HepG2 (cell line): ENCODE measurements at regions not wholly inside any gene's neighbourhood (a gene's known extent, or its start where the extent isn't known, plus 50 kb on each side); places are given as distances from the start of the nearest gene placed in this dataset.

Source experiments
- ATAC-seq: fragments of 200-7000 bp; cut with Tn5 transposase; 3 replicates; pipeline ENCODE4 v1.9.1; 2020; ENCODE audit warnings: mild to moderate bottlenecking, moderate library complexity
- BruUV-seq: library from RNA; stranded (reverse); fragments of 400-500 nt; replicated peaks from 2 replicates; lab custom pipeline; 2021; lab: Mats Ljungman, UMichigan
- CTCF ChIA-PET: fragments of 300-600 bp; formaldehyde crosslinking; extraction: SDS; loops from one replicate; lab custom pipeline; 2021; ENCODE audit warnings: low total read pairs, inconsistent platforms, low intra/inter-chr PET ratio; lab: Yijun Ruan, JAX
- POLR2A ChIA-PET: fragments of 350-600 bp; sonication (Branson Sonifier 250); formaldehyde crosslinking; loops from one replicate; lab custom pipeline; 2020; ENCODE audit warnings: antibody characterized with exemption, inconsistent platforms; lab: Yijun Ruan, JAX
- DNase-seq: peaks from one replicate; pipeline ENCODE4 v3.0.0-alpha.2; 2015; ENCODE audit warnings: low spot score
- FAIRE-seq: peaks from 3 replicates; lab custom pipeline; 2011; peaks lifted over from hg19 to GRCh38; lab: Jason Lieb, UNC
- H2AFZ ChIP-seq: one replicate; pipeline ENCODE4 v1.6.1; 2011; ENCODE audit warnings: low read length, inconsistent platforms
- H3K27ac ChIP-seq: fragments of 300-600 bp; 3 replicates; pipeline ENCODE4 v1.8.0; 2011; ENCODE audit warnings: mixed run types, mild to moderate bottlenecking, mixed read lengths, low read length, inconsistent platforms; ENCODE audit not compliant: insufficient read depth; ENCODE audit errors: extremely low read length
- H3K27me3 ChIP-seq, 2 experiments: fragments of 200-600 bp in 1 of 2; 2 replicates in 1 of 2; 3 replicates in 1 of 2; pipeline versions ENCODE4 v1.6.0 to v1.8.0; 2011; ENCODE audit warnings: low read length in 2 of 2, mild to moderate bottlenecking in 2 of 2, moderate library complexity in 2 of 2, inconsistent platforms in 1 of 2; ENCODE audit not compliant: insufficient read depth in 2 of 2, control insufficient read depth in 1 of 2
- H3K36me3 ChIP-seq, 2 experiments: fragments of 200-600 bp in 1 of 2; replicated peaks in 1 of 2; 2 replicates in 1 of 2; 3 replicates in 1 of 2; pipeline versions ENCODE4 v1.5.1 to v1.8.0; 2011; ENCODE audit warnings: low read length in 2 of 2, inconsistent platforms in 1 of 2; ENCODE audit not compliant: insufficient read depth in 2 of 2, control insufficient read depth in 1 of 2
- H3K4me1 ChIP-seq: 2 replicates; pipeline ENCODE4 v1.5.1; 2012; ENCODE audit warnings: low read length, inconsistent platforms; ENCODE audit not compliant: insufficient read depth
- H3K4me2 ChIP-seq: 2 replicates; pipeline ENCODE4 v1.6.0; 2011; ENCODE audit warnings: low read depth, low read length, inconsistent platforms
- H3K4me3 ChIP-seq, 3 experiments: fragments of 200-600 bp in 1 of 3; sonication (generic), shearing (Covaris generic) in 1 of 3; replicated peaks in 1 of 3; 2 replicates each; pipeline ENCODE4 v1.5.1; 2011 to 2016; ENCODE audit warnings: low read length in 3 of 3, inconsistent platforms in 2 of 3, low read depth in 2 of 3, mild to moderate bottlenecking in 2 of 3, control low read depth in 1 of 3, mixed read lengths in 1 of 3; ENCODE audit not compliant: insufficient read depth in 1 of 3
- H3K79me2 ChIP-seq: one replicate; pipeline ENCODE4 v1.6.1; 2011; ENCODE audit warnings: low read length, inconsistent platforms; ENCODE audit not compliant: insufficient read depth
- H3K9ac ChIP-seq: 2 replicates; pipeline ENCODE4 v1.6.0; 2011; ENCODE audit warnings: mild to moderate bottlenecking, low read depth, low read length, inconsistent platforms; ENCODE audit not compliant: insufficient read depth
- H3K9me3 ChIP-seq: 2 replicates; pipeline ENCODE4 v1.5.1; 2012; ENCODE audit warnings: mild to moderate bottlenecking, low read length
- H4K20me1 ChIP-seq: 2 replicates; pipeline ENCODE4 v1.6.0; 2011; ENCODE audit warnings: inconsistent platforms, mild to moderate bottlenecking, low read length, moderate library complexity; ENCODE audit not compliant: insufficient read depth
- CBX5 ChIP-seq: sonication (generic); formaldehyde crosslinking; IDR thresholded peaks from 2 replicates; pipeline ENCODE4 v1.4.0; 2020; ENCODE audit warnings: missing genetic modification reagents, borderline replicate concordance
- ELK4 ChIP-seq: sonication (generic); formaldehyde crosslinking; IDR thresholded peaks from 2 replicates; pipeline ENCODE4 v1.9.0; 2021; ENCODE audit warnings: missing genetic modification reagents, borderline replicate concordance
- FOXO1 ChIP-seq: sonication (generic); formaldehyde crosslinking; IDR thresholded peaks from 2 replicates; pipeline ENCODE4 v1.4.0; 2020; ENCODE audit warnings: missing genetic modification reagents
- MAFK ChIP-seq, 2 experiments: IDR thresholded peaks in 1 of 2; conservative IDR thresholded peaks in 1 of 2; 2 replicates each; pipeline ENCODE4 v1.6.1; 2011; ENCODE audit warnings: improper control_type of control experiment in 2 of 2, low read length in 2 of 2
- PHB2 ChIP-seq: fragments of 450-650 bp; IDR thresholded peaks from 2 replicates; pipeline ENCODE4 v1.6.1; 2018; ENCODE audit not compliant: partially characterized antibody
- POLR2AphosphoS5 ChIP-seq: IDR thresholded peaks from 2 replicates; pipeline ENCODE4 v1.6.1; 2012; ENCODE audit warnings: low read depth, low read length
- RBFOX2 ChIP-seq: fragments of 200-400 bp; formaldehyde crosslinking; IDR thresholded peaks from 2 replicates; pipeline ENCODE4 v1.6.1; 2017; ENCODE audit warnings: low read depth, mild to moderate bottlenecking, low read length
- SP140L ChIP-seq: sonication (generic); formaldehyde crosslinking; IDR thresholded peaks from 2 replicates; pipeline ENCODE4 v1.4.0; 2020; ENCODE audit warnings: missing genetic modification reagents, borderline replicate concordance
- SP4 ChIP-seq: sonication (generic); formaldehyde crosslinking; IDR thresholded peaks from 2 replicates; pipeline ENCODE4 v1.8.1; 2023; ENCODE audit warnings: mild to moderate bottlenecking, missing genetic modification reagents
- TARDBP ChIP-seq: sonication (generic); formaldehyde crosslinking; IDR thresholded peaks from 2 replicates; pipeline ENCODE4 v1.8.0; 2022; ENCODE audit warnings: mild to moderate bottlenecking, missing genetic modification reagents
- ZBTB20 ChIP-seq: sonication (generic); formaldehyde crosslinking; IDR thresholded peaks from 2 replicates; pipeline ENCODE4 v1.8.1; 2023; ENCODE audit warnings: missing genetic modification reagents, low read depth, mild to moderate bottlenecking, borderline replicate concordance
- ZNF33B ChIP-seq: sonication (generic); formaldehyde crosslinking; IDR thresholded peaks from 2 replicates; pipeline ENCODE4 v1.5.1; 2020; ENCODE audit warnings: mild to moderate bottlenecking, missing genetic modification reagents
- ZNF543 ChIP-seq: sonication (generic); formaldehyde crosslinking; IDR thresholded peaks from 2 replicates; pipeline ENCODE4 v1.4.0; 2020; ENCODE audit warnings: mild to moderate bottlenecking, missing genetic modification reagents
- ZNF670 ChIP-seq: sonication (generic); formaldehyde crosslinking; IDR thresholded peaks from 2 replicates; pipeline ENCODE4 v1.8.0; 2022; ENCODE audit warnings: mild to moderate bottlenecking, missing genetic modification reagents, borderline replicate concordance
- WGBS: methylation state at CpG from one replicate; pipeline ENCODE4 v1.1.6; 2017; ENCODE audit warnings: low lambda C conversion rate; 5-methylcytosine and 5-hydroxymethylcytosine counted together
- in situ Hi-C: cut with HindIII; loops from 2 replicates; pipeline ENCODE4 v1.10.0; 2017; ENCODE audit warnings: low pct_unique_long_range_greater_than_20kb; ENCODE audit not compliant: extremely low pct_ligation_motif_present
- intact Hi-C: fragments of 100-400 bp; cut with micrococcal nuclease; formaldehyde crosslinking; loops from one replicate; pipeline ENCODE4 v1.10.0; 2022; ENCODE audit not compliant: unreplicated experiment

DNA sequence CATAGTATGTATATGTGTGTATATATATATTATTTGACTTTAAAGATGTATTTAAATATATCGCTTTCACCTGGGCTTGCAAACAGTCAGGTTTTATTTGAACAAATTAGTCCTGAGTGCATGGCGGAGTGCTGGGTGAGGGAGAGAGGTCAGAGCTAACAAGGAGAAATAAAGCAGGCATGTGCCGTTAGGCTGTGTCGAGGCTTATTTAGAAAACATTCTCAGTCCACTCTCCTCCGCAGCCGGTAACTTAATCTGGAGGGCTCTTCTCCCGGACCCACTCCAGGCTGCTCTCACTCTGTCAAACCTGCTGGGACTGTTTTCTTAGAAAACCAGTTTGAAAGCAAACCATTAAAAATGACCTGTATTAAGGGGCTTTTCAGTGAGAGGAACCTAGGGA lies 455.9 kb downstream of the MN1 start:
- H3K4me2 ChIP-seq, result no peak overlapping the region
- H2AFZ ChIP-seq, result no peak overlapping the region
- no peak for DNase-seq
- no peaks in the 10 kb centered on the region for H3K4me1 ChIP-seq
- H3K4me3 ChIP-seq, result no peak overlapping the region
- FAIRE-seq, result no peak
- no peaks in the 10 kb centered on the region for H4K20me1 ChIP-seq
- no peak for ATAC-seq
- POLR2A ChIA-PET, result no interaction called here
- BruUV-seq, result no TSS peak
- no peaks in the 10 kb centered on the region; a peak in 1 of 5 replicates for H3K27me3 ChIP-seq
- H3K9ac ChIP-seq, result no peak overlapping the region
- CTCF ChIA-PET, result no interaction called here
- H3K79me2 ChIP-seq, result no peaks in the 10 kb centered on the region
- peaks cover 14% of the 10 kb centered on the region; the same call in 1 of the 2 replicates for H3K9me3 ChIP-seq
- no peaks in the 10 kb centered on the region for H3K36me3 ChIP-seq
- H3K27ac ChIP-seq, result no peak overlapping the region
- WGBS, result 1% methylated on average over 7 of the region's 7 CpGs
- in situ Hi-C loops (no loop called here), intact Hi-C loops (no loop called here)
- TF ChIP-seq CBX5 (CRISPR knock-in tag) (no peak), SP4 (CRISPR knock-in tag) (no peak), RBFOX2 (no peak), MAFK (conservative IDR thresholded peaks at IDR 0.05 in 1 of 2, IDR thresholded peaks at IDR 0.05 in 1 of 2; ENCODE audit: low read length in 2 of 2) (no peak), POLR2AphosphoS5 (no peak), ZNF670 (CRISPR knock-in tag) (no peak), SP140L (CRISPR knock-in tag) (no peak), TARDBP (CRISPR knock-in tag) (no peak), PHB2 (no peak), ZNF543 (CRISPR knock-in tag) (no peak), ZNF33B (CRISPR knock-in tag) (no peak), ELK4 (CRISPR knock-in tag) (no peak), FOXO1 (CRISPR knock-in tag) (no peak), ZBTB20 (CRISPR knock-in tag) (no peak)
